WTC11 (cell line): ENCODE measurements at regions not wholly inside any gene's neighbourhood (a gene's known extent, or its start where the extent isn't known, plus 50 kb on each side); places are given as distances from the start of the nearest gene placed in this dataset.

Source experiments
- ATAC-seq: fragments of 200-7000 bp; cut with Tn5 transposase; 2 replicates; pipeline ENCODE4 v1.10.0; 2021; ENCODE audit warnings: mild to moderate bottlenecking, moderate library complexity
- CTCF ChIA-PET: fragments of 300-600 bp; sonication (Branson Sonifier 250); formaldehyde crosslinking; loops from one replicate; lab custom pipeline; 2021; ENCODE audit warnings: antibody characterized with exemption; lab: Charles Lee
- POLR2A ChIA-PET: fragments of 350-600 bp; sonication (Branson Sonifier 250); formaldehyde crosslinking; loops from one replicate; lab custom pipeline; 2021; ENCODE audit warnings: antibody characterized with exemption; lab: Charles Lee
- DNase-seq: peaks from one replicate; pipeline ENCODE4 v3.0.0; 2021; ENCODE audit warnings: low spot score
- H3K27ac Mint-ChIP-seq: 2 replicates; pipeline ENCODE4 v1.8.0; 2021; ENCODE audit warnings: mixed read lengths
- H3K27me3 Mint-ChIP-seq: 2 replicates; pipeline ENCODE4 v1.8.0; 2021; ENCODE audit warnings: low read depth, mild to moderate bottlenecking, moderate library complexity, mixed read lengths
- H3K36me3 Mint-ChIP-seq: 2 replicates; pipeline ENCODE4 v1.8.0; 2021; ENCODE audit warnings: mixed read lengths
- H3K4me1 Mint-ChIP-seq: 2 replicates; pipeline ENCODE4 v1.8.0; 2022; ENCODE audit warnings: mixed read lengths
- H3K4me3 Mint-ChIP-seq: 2 replicates; pipeline ENCODE4 v1.8.0; 2021; ENCODE audit warnings: mild to moderate bottlenecking, moderate library complexity, mixed read lengths
- H3K9me3 Mint-ChIP-seq: 2 replicates; pipeline ENCODE4 v1.8.0; 2021; ENCODE audit warnings: mixed read lengths
- ATF1 ChIP-seq: sonication (generic); formaldehyde crosslinking; IDR thresholded peaks from 2 replicates; pipeline ENCODE4 v1.8.1; 2023; ENCODE audit warnings: mild to moderate bottlenecking, moderate library complexity, missing genetic modification reagents
- CREB1 ChIP-seq: sonication (generic); formaldehyde crosslinking; IDR thresholded peaks from 2 replicates; pipeline ENCODE4 v1.8.0; 2023; ENCODE audit warnings: mild to moderate bottlenecking, missing genetic modification reagents
- GRHL2 ChIP-seq: fragments of 250-450 bp; sonication (Bioruptor Pico); IDR thresholded peaks from 2 replicates; pipeline ENCODE4 v1.8.0; 2022; ENCODE audit warnings: mild to moderate bottlenecking, moderate library complexity; ENCODE audit not compliant: insufficient replicate concordance, severe bottlenecking
- JUN ChIP-seq: sonication (generic); formaldehyde crosslinking; IDR thresholded peaks from 2 replicates; pipeline ENCODE4 v1.8.0; 2023; ENCODE audit warnings: mild to moderate bottlenecking, missing genetic modification reagents
- MXD4 ChIP-seq: fragments of 250-450 bp; sonication (Bioruptor Pico); IDR thresholded peaks from 2 replicates; pipeline ENCODE4 v1.8.0; 2021; ENCODE audit warnings: mild to moderate bottlenecking, moderate library complexity, borderline replicate concordance
- NFYB ChIP-seq: sonication (generic); formaldehyde crosslinking; conservative IDR thresholded peaks from 2 replicates; pipeline ENCODE4 v1.8.0; 2022; ENCODE audit warnings: low read depth, missing genetic modification reagents
- NR1H2 ChIP-seq: sonication (generic); formaldehyde crosslinking; IDR thresholded peaks from 2 replicates; pipeline ENCODE4 v1.9.0; 2021; ENCODE audit warnings: mild to moderate bottlenecking, moderate library complexity, missing genetic modification reagents
- TCF7 ChIP-seq: sonication (generic); formaldehyde crosslinking; IDR thresholded peaks from 2 replicates; pipeline ENCODE4 v1.8.0; 2022; ENCODE audit warnings: mild to moderate bottlenecking, low read depth, missing genetic modification reagents, moderate library complexity
- TEAD1 ChIP-seq: sonication (generic); formaldehyde crosslinking; IDR thresholded peaks from 2 replicates; pipeline ENCODE4 v1.8.0; 2022; ENCODE audit warnings: mild to moderate bottlenecking, missing genetic modification reagents
- TP53 ChIP-seq: sonication (generic); formaldehyde crosslinking; IDR thresholded peaks from 2 replicates; pipeline ENCODE4 v1.8.1; 2023; ENCODE audit warnings: mild to moderate bottlenecking, missing genetic modification reagents
- ZNF121 ChIP-seq: sonication (generic); formaldehyde crosslinking; IDR thresholded peaks from 2 replicates; pipeline ENCODE4 v1.8.0; 2023; ENCODE audit warnings: missing genetic modification reagents
- ZNF219 ChIP-seq: sonication (generic); formaldehyde crosslinking; IDR thresholded peaks from 2 replicates; pipeline ENCODE4 v1.8.0; 2023; ENCODE audit warnings: missing genetic modification reagents, mild to moderate bottlenecking, borderline replicate concordance
- ZNF671 ChIP-seq: fragments of 250-450 bp; sonication (Bioruptor Pico); IDR thresholded peaks from 2 replicates; pipeline ENCODE4 v1.8.0; 2021; ENCODE audit warnings: mild to moderate bottlenecking
- TF ChIP-seq, protein P1 (sequence below): sonication (generic); formaldehyde crosslinking; IDR thresholded peaks from 2 replicates; pipeline ENCODE4 v1.8.0; 2022; ENCODE audit warnings: mild to moderate bottlenecking, missing genetic modification reagents
- TF ChIP-seq, protein P2 (sequence below): sonication (generic); formaldehyde crosslinking; IDR thresholded peaks from 2 replicates; pipeline ENCODE4 v1.8.1; 2023; ENCODE audit warnings: mild to moderate bottlenecking, missing genetic modification reagents
- TF ChIP-seq, protein P3 (sequence below): sonication (generic); formaldehyde crosslinking; IDR thresholded peaks from 2 replicates; pipeline ENCODE4 v1.8.1; 2022; ENCODE audit warnings: mild to moderate bottlenecking, missing genetic modification reagents, moderate library complexity, borderline replicate concordance
- TF ChIP-seq, protein P4 (sequence below): fragments of 250-450 bp; sonication (Bioruptor Pico); IDR thresholded peaks from 2 replicates; pipeline ENCODE4 v2.1.2; 2022; ENCODE audit warnings: mild to moderate bottlenecking, moderate library complexity
- TF ChIP-seq, protein P5 (sequence below): fragments of 250-450 bp; sonication (Bioruptor Pico); IDR thresholded peaks from 2 replicates; pipeline ENCODE4 v1.9.0; 2021; ENCODE audit warnings: mild to moderate bottlenecking
- TF ChIP-seq, protein P6 (sequence below): fragments of 250-450 bp; sonication (Bioruptor Pico); IDR thresholded peaks from 2 replicates; pipeline ENCODE4 v1.9.0; 2021; ENCODE audit warnings: mild to moderate bottlenecking
- TF ChIP-seq, protein P7 (sequence below): fragments of 250-450 bp; sonication (Bioruptor Pico); IDR thresholded peaks from 2 replicates; pipeline ENCODE4 v1.9.0; 2021; ENCODE audit warnings: mild to moderate bottlenecking, borderline replicate concordance

DNA sequence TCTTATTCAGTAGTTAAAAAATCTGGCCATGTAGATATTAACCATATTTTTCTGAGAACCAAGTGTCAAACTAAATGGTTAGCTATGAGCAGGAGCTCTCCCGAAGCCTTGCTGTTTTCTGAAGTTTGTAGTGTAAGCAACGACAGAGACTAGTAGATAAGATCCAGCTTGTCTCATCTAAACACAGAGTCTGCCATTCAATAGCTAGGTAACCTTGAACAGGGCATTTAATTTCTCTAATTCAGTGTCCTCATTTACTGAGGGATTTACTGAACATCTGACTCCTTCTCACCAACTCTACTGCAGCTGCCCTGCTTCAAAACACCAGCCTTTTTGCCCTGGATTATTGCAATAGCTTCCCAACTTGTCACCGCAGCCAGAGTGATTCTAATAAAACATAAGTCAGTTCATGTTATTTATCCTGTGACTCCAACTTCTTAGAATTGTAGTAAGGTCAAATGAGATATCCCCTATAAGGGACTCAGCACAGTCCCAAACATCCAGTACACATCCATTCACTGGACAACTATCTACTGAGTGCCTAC lies 337.0 kb downstream of the PLK2 start (continued):
- TF ChIP-seq, protein P1, sequence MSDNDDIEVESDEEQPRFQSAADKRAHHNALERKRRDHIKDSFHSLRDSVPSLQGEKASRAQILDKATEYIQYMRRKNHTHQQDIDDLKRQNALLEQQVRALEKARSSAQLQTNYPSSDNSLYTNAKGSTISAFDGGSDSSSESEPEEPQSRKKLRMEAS (CRISPR knock-in tag): no peak
- no peak for TF ChIP-seq GRHL2 (CRISPR knock-in tag)

DNA sequence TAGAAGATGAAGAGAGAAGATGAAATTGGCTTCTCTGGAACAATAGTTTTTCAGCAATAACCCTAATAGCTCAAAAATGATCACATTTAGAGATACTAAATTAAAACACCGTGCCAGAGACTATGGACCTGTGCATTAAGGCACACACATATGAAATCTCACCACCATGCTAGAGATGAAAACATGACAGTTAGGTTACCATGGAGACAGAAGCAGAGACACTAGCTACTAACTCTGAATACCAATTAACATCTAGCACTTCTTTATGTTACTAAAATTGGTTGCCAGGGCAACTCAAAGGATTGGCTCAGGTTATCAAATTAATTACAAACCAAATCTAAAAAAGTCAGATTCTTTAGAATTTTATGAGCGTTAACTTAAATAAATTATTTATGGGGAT lies 337.7 kb downstream of the PLK2 start:
- H3K9me3 Mint-ChIP-seq: no peaks in the 10 kb centered on the region

More for the DNA sequence above, 337.7 kb downstream of the PLK2 start:
- Mint-ChIP-seq H3K27me3 (no peaks in the 10 kb centered on the region), H3K4me3 (no peak overlapping the region), H3K36me3 (no peaks in the 10 kb centered on the region), H3K4me1 (0 out of 2 replicates have a peak, but pooled peaks cover 4% of the 10 kb centered on the region), H3K27ac (no peak overlapping the region)
- DNase-seq (no peak), ATAC-seq (no peak)
- ChIA-PET POLR2A (no interaction called here), CTCF (no interaction called here)
- TF ChIP-seq MXD4 (no peak), CREB1 (no peak), TP53 (CRISPR knock-in tag) (no peak), ATF1 (CRISPR knock-in tag) (no peak), NR1H2 (CRISPR knock-in tag) (no peak), TCF7 (no peak), JUN (CRISPR knock-in tag) (no peak), NFYB (no peak), ZNF121 (CRISPR knock-in tag) (no peak), ZNF219 (no peak), ZNF671 (CRISPR knock-in tag) (no peak), TEAD1 (no peak)
- TF ChIP-seq, protein P2, sequence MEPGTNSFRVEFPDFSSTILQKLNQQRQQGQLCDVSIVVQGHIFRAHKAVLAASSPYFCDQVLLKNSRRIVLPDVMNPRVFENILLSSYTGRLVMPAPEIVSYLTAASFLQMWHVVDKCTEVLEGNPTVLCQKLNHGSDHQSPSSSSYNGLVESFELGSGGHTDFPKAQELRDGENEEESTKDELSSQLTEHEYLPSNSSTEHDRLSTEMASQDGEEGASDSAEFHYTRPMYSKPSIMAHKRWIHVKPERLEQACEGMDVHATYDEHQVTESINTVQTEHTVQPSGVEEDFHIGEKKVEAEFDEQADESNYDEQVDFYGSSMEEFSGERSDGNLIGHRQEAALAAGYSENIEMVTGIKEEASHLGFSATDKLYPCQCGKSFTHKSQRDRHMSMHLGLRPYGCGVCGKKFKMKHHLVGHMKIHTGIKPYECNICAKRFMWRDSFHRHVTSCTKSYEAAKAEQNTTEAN (CRISPR knock-in tag): no peak
- TF ChIP-seq, protein P3, sequence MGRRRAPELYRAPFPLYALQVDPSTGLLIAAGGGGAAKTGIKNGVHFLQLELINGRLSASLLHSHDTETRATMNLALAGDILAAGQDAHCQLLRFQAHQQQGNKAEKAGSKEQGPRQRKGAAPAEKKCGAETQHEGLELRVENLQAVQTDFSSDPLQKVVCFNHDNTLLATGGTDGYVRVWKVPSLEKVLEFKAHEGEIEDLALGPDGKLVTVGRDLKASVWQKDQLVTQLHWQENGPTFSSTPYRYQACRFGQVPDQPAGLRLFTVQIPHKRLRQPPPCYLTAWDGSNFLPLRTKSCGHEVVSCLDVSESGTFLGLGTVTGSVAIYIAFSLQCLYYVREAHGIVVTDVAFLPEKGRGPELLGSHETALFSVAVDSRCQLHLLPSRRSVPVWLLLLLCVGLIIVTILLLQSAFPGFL (CRISPR knock-in tag): no peak
- TF ChIP-seq, protein P4, sequence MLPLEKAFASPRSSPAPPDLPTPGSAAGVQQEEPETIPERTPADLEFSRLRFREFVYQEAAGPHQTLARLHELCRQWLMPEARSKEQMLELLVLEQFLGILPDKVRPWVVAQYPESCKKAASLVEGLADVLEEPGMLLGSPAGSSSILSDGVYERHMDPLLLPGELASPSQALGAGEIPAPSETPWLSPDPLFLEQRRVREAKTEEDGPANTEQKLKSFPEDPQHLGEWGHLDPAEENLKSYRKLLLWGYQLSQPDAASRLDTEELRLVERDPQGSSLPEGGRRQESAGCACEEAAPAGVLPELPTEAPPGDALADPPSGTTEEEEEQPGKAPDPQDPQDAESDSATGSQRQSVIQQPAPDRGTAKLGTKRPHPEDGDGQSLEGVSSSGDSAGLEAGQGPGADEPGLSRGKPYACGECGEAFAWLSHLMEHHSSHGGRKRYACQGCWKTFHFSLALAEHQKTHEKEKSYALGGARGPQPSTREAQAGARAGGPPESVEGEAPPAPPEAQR (CRISPR knock-in tag): no peak
- TF ChIP-seq, protein P5, sequence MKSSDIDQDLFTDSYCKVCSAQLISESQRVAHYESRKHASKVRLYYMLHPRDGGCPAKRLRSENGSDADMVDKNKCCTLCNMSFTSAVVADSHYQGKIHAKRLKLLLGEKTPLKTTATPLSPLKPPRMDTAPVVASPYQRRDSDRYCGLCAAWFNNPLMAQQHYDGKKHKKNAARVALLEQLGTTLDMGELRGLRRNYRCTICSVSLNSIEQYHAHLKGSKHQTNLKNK (CRISPR knock-in tag): no peak
- TF ChIP-seq, protein P6, sequence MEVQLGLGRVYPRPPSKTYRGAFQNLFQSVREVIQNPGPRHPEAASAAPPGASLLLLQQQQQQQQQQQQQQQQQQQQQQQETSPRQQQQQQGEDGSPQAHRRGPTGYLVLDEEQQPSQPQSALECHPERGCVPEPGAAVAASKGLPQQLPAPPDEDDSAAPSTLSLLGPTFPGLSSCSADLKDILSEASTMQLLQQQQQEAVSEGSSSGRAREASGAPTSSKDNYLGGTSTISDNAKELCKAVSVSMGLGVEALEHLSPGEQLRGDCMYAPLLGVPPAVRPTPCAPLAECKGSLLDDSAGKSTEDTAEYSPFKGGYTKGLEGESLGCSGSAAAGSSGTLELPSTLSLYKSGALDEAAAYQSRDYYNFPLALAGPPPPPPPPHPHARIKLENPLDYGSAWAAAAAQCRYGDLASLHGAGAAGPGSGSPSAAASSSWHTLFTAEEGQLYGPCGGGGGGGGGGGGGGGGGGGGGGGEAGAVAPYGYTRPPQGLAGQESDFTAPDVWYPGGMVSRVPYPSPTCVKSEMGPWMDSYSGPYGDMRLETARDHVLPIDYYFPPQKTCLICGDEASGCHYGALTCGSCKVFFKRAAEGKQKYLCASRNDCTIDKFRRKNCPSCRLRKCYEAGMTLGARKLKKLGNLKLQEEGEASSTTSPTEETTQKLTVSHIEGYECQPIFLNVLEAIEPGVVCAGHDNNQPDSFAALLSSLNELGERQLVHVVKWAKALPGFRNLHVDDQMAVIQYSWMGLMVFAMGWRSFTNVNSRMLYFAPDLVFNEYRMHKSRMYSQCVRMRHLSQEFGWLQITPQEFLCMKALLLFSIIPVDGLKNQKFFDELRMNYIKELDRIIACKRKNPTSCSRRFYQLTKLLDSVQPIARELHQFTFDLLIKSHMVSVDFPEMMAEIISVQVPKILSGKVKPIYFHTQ: no peak
- TF ChIP-seq, protein P7, sequence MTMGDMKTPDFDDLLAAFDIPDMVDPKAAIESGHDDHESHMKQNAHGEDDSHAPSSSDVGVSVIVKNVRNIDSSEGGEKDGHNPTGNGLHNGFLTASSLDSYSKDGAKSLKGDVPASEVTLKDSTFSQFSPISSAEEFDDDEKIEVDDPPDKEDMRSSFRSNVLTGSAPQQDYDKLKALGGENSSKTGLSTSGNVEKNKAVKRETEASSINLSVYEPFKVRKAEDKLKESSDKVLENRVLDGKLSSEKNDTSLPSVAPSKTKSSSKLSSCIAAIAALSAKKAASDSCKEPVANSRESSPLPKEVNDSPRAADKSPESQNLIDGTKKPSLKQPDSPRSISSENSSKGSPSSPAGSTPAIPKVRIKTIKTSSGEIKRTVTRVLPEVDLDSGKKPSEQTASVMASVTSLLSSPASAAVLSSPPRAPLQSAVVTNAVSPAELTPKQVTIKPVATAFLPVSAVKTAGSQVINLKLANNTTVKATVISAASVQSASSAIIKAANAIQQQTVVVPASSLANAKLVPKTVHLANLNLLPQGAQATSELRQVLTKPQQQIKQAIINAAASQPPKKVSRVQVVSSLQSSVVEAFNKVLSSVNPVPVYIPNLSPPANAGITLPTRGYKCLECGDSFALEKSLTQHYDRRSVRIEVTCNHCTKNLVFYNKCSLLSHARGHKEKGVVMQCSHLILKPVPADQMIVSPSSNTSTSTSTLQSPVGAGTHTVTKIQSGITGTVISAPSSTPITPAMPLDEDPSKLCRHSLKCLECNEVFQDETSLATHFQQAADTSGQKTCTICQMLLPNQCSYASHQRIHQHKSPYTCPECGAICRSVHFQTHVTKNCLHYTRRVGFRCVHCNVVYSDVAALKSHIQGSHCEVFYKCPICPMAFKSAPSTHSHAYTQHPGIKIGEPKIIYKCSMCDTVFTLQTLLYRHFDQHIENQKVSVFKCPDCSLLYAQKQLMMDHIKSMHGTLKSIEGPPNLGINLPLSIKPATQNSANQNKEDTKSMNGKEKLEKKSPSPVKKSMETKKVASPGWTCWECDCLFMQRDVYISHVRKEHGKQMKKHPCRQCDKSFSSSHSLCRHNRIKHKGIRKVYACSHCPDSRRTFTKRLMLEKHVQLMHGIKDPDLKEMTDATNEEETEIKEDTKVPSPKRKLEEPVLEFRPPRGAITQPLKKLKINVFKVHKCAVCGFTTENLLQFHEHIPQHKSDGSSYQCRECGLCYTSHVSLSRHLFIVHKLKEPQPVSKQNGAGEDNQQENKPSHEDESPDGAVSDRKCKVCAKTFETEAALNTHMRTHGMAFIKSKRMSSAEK (CRISPR knock-in tag): no peak
